Nephron (organoid): ENCODE measurements at regions not wholly inside any gene's neighbourhood (a gene's known extent, or its start where the extent isn't known, plus 50 kb on each side); places are given as distances from the start of the nearest gene placed in this dataset.

Source experiments
- H3K27ac Mint-ChIP-seq, 3 experiments: 2 replicates each; pipeline ENCODE4 v1.8.0; 2020; ENCODE audit warnings: mixed read lengths in 3 of 3, mild to moderate bottlenecking in 2 of 3, moderate library complexity in 1 of 3
- H3K27me3 Mint-ChIP-seq: 2 replicates; pipeline ENCODE4 v1.8.0; 2021; ENCODE audit warnings: low read depth, mild to moderate bottlenecking, moderate library complexity, mixed read lengths
- H3K36me3 Mint-ChIP-seq: 2 replicates; pipeline ENCODE4 v1.8.0; 2020; ENCODE audit warnings: low read depth, mixed read lengths
- H3K4me1 Mint-ChIP-seq: 2 replicates; pipeline ENCODE4 v1.8.0; 2020; ENCODE audit warnings: mixed read lengths
- H3K4me3 Mint-ChIP-seq, 3 experiments: 2 replicates each; pipeline ENCODE4 v1.8.0; 2020; ENCODE audit warnings: mild to moderate bottlenecking in 3 of 3, mixed read lengths in 3 of 3, moderate library complexity in 2 of 3
- H3K9me3 Mint-ChIP-seq: 2 replicates; pipeline ENCODE4 v1.8.0; 2020; ENCODE audit warnings: mixed read lengths
- CTCF ChIP-seq, 3 experiments: fragments of 200-600 bp; sonication (generic); IDR thresholded peaks; one replicate each; pipeline ENCODE4 v1.5.0; 2021; ENCODE audit warnings: antibody characterized with exemption in 3 of 3; ENCODE audit not compliant: unreplicated experiment in 3 of 3

DNA sequence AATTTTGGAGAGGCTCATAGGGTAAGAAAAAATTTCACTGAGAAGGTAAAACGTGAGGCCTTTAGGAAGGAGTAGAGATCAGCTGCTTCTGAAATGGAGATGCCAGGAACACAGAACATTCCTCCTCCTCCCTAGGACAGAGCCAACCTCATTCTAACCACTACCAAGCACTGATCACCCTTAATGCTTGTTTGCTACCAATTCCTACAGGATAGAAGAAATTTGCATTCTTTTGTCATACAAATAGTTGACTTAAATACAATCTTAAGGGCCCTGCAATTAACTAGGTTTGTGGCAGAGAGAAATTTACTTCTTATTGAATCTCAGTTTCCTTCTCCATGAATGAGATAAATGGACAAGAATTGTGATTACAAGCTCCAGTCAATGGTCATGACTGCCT is 780.2 kb upstream of the WWC1 start:
- Mint-ChIP-seq H3K36me3 (no peaks in the 10 kb centered on the region), H3K4me3 (no peak overlapping the region), H3K27ac (no peak overlapping the region), H3K9me3 (no peaks in the 10 kb centered on the region), H3K27me3 (peaks cover 25% of the 10 kb centered on the region), H3K4me1 (no peaks in the 10 kb centered on the region)
- no peak for TF ChIP-seq CTCF (IDR thresholded peaks at IDR 0.05; ENCODE audit: unreplicated experiment in 3 of 3)

DNA sequence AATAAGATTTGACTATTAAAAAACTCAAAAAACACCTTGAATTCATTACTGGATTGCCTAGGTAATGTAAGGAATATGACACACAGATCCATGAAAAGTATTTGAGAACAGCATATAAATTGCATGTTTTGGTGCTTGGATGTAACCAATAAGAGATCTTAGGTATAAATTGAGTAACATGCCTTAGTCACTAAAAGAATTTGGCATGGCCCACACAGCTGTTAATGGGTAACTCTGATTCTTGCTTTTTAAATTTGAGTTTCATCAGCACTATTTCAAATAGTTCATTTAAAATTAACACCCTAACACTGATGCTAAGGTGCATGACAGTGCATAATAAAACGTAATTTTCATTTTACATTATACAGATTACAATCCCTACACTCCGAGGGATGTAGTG is 779.3 kb upstream of the WWC1 start:
- no peak overlapping the region for H3K4me3 Mint-ChIP-seq
- no peak for TF ChIP-seq CTCF (IDR thresholded peaks at IDR 0.05; ENCODE audit: unreplicated experiment in 3 of 3)
- H3K36me3 Mint-ChIP-seq, result no peaks in the 10 kb centered on the region
- no peak overlapping the region for H3K27ac Mint-ChIP-seq
- no peaks in the 10 kb centered on the region for H3K9me3 Mint-ChIP-seq
- no peaks in the 10 kb centered on the region for H3K4me1 Mint-ChIP-seq
- peaks cover 29% of the 10 kb centered on the region for H3K27me3 Mint-ChIP-seq

GRCh38 chr5:167513381-167513780 is 778.1 kb upstream of the WWC1 start:
- no peaks in the 10 kb centered on the region for H3K36me3 Mint-ChIP-seq
- peaks cover 21% of the 10 kb centered on the region for H3K27me3 Mint-ChIP-seq
- H3K4me3 Mint-ChIP-seq, result no peak overlapping the region
- no peaks in the 10 kb centered on the region for H3K9me3 Mint-ChIP-seq
- H3K4me1 Mint-ChIP-seq, result no peaks in the 10 kb centered on the region
- no peak for TF ChIP-seq CTCF (IDR thresholded peaks at IDR 0.05; ENCODE audit: unreplicated experiment in 3 of 3)
- H3K27ac Mint-ChIP-seq, result no peak overlapping the region

GRCh38 chr5:167514461-167514860 is 777.0 kb upstream of the WWC1 start:
- Mint-ChIP-seq H3K4me3 (no peak overlapping the region), H3K27ac (no peak overlapping the region), H3K4me1 (no peaks in the 10 kb centered on the region), H3K9me3 (no peaks in the 10 kb centered on the region), H3K27me3 (peaks cover 17% of the 10 kb centered on the region), H3K36me3 (no peaks in the 10 kb centered on the region)
- no peak for TF ChIP-seq CTCF (IDR thresholded peaks at IDR 0.05; ENCODE audit: unreplicated experiment in 3 of 3)

DNA sequence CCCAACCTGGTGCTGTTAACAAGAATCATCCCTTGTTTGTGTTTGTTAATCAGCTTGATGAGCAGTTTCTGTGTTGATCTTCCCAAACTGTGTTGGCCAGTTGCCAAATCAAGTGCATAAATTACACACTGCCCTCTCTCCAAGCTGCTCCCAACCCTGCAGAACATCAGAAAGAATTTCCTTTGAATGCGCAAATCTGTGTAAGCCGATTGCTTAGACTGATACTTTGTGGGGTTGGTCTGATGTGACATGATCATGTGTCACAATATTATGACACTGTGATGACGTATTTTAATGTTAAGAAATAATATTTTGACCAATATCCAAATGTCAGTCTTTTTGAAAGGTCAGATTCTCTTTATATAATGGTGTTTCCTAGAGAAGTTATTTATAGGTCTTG is 766.4 kb upstream of the WWC1 start:
- no peak for TF ChIP-seq CTCF (IDR thresholded peaks at IDR 0.05; ENCODE audit: unreplicated experiment in 3 of 3)
- no peaks in the 10 kb centered on the region for H3K36me3 Mint-ChIP-seq
- no peaks in the 10 kb centered on the region for H3K4me1 Mint-ChIP-seq
- no peak overlapping the region for H3K27ac Mint-ChIP-seq
- H3K27me3 Mint-ChIP-seq, result peaks cover 5% of the 10 kb centered on the region
- H3K9me3 Mint-ChIP-seq, result peaks cover 4% of the 10 kb centered on the region
- H3K4me3 Mint-ChIP-seq, result no peak overlapping the region

DNA sequence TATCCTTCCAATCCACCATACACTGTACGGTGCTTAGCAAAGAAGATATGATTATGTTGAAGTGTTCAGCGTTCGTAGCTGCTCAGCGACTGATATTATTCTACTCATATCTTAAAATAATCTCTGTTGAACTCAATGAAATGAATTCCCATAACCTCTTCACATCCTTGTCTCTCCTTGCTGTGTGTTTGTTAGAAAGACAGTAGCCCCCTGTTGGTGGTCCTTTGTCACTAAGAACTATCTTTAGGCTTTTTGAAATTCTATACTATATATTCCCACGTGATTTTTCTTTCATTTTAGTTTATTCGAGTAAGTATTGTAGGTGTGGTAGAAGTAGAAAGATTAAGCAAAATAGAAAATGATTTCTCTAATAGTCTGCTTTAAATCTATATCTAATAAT is 762.8 kb upstream of the WWC1 start:
- Mint-ChIP-seq H3K4me1 (no peaks in the 10 kb centered on the region), H3K4me3 (no peak overlapping the region), H3K27me3 (peaks cover 11% of the 10 kb centered on the region), H3K36me3 (no peaks in the 10 kb centered on the region), H3K27ac (no peak overlapping the region), H3K9me3 (no peaks in the 10 kb centered on the region)
- TF ChIP-seq CTCF (IDR thresholded peaks at IDR 0.05; ENCODE audit: unreplicated experiment in 3 of 3), result no peak
